ENCODE measurements at regions not wholly inside any gene's neighbourhood (a gene's known extent, or its start where the extent isn't known, plus 50 kb on each side); places are given as distances from the start of the nearest gene placed in this dataset.

GRCh38 chr3:72160351-72160750 lies 375.4 kb upstream of the PROK2 start:
- no peak for TF ChIP-seq CTCF (conservative IDR thresholded peaks at IDR 0.05; ENCODE audit: low read depth, low read length)
- no peak for TF ChIP-seq EZH2 (IDR thresholded peaks at IDR 0.05; ENCODE audit: borderline replicate concordance, low read depth, low read length, poor library complexity, severe bottlenecking)
